SK-N-SH (cell line): ENCODE measurements at regions not wholly inside any gene's neighbourhood (a gene's known extent, or its start where the extent isn't known, plus 50 kb on each side); places are given as distances from the start of the nearest gene placed in this dataset.

ENCODE experiments used
- NRF1 ChIP-seq: IDR thresholded peaks from 2 replicates; pipeline ENCODE4 v1.6.1; 2012; ENCODE audit warnings: low read depth, mild to moderate bottlenecking, low read length
- TF ChIP-seq, protein P1 (sequence below): fragments of 200-600 bp; sonication (generic); IDR thresholded peaks from 2 replicates; pipeline ENCODE4 v1.6.1; 2017; ENCODE audit warnings: antibody characterized with exemption, mild to moderate bottlenecking, moderate library complexity
- TF ChIP-seq, protein P2 (sequence below): fragments of 150-350 bp; IDR thresholded peaks from 2 replicates; pipeline ENCODE4 v1.6.1; 2017; ENCODE audit warnings: antibody characterized with exemption, low read length, low read depth, borderline replicate concordance

DNA sequence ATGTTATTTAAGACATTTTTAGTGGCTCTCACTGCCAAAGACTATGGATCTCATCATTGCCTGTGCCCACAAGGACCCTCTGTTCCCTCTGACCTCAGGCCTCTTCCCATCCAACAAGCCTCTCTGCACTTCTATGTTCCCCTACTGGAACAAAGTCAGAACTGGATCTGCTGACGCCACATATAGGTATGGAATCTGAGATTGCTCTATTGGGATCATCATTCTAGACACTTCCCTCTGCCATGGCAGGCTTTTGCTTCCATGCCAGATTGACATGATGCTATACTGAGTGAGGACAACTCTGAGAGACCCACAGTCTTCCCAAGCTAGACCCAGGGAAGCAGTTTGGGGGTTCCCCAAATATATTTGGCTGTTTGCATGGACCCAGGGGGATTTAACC lies 76.0 kb upstream of the ZNF648 start:
- TF ChIP-seq, protein P1, sequence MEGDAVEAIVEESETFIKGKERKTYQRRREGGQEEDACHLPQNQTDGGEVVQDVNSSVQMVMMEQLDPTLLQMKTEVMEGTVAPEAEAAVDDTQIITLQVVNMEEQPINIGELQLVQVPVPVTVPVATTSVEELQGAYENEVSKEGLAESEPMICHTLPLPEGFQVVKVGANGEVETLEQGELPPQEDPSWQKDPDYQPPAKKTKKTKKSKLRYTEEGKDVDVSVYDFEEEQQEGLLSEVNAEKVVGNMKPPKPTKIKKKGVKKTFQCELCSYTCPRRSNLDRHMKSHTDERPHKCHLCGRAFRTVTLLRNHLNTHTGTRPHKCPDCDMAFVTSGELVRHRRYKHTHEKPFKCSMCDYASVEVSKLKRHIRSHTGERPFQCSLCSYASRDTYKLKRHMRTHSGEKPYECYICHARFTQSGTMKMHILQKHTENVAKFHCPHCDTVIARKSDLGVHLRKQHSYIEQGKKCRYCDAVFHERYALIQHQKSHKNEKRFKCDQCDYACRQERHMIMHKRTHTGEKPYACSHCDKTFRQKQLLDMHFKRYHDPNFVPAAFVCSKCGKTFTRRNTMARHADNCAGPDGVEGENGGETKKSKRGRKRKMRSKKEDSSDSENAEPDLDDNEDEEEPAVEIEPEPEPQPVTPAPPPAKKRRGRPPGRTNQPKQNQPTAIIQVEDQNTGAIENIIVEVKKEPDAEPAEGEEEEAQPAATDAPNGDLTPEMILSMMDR: no peak
- TF ChIP-seq, protein P2, sequence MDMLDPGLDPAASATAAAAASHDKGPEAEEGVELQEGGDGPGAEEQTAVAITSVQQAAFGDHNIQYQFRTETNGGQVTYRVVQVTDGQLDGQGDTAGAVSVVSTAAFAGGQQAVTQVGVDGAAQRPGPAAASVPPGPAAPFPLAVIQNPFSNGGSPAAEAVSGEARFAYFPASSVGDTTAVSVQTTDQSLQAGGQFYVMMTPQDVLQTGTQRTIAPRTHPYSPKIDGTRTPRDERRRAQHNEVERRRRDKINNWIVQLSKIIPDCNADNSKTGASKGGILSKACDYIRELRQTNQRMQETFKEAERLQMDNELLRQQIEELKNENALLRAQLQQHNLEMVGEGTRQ: no peak
- no peak for TF ChIP-seq NRF1
